ENCODE measurements at regions not wholly inside any gene's neighbourhood (a gene's known extent, or its start where the extent isn't known, plus 50 kb on each side); places are given as distances from the start of the nearest gene placed in this dataset.

GRCh38 chr1:199177241-199177640, 538.4 kb downstream of the PTPRC start:
- no peaks in the 10 kb centered on the region for H3K36me3 ChIP-seq (ENCODE audit: insufficient read depth, low read length)
- no peaks in the 10 kb centered on the region for H3F3A ChIP-seq (ENCODE audit: insufficient read depth, low read length, poor library complexity, severe bottlenecking)
- no peak overlapping the region for H2AFZ ChIP-seq (ENCODE audit: low read depth, low read length)
- no peaks in the 10 kb centered on the region for H3K27me3 ChIP-seq (ENCODE audit: insufficient read depth, low read depth, low read length)
- H4K20me1 ChIP-seq (ENCODE audit: insufficient read depth) = no peaks in the 10 kb centered on the region
- no peaks in the 10 kb centered on the region for H3K9me2 ChIP-seq (ENCODE audit: insufficient read depth, low read length)
- no peak overlapping the region for H3K4me3 ChIP-seq (ENCODE audit: low read length)
- no peak overlapping the region for H3K27ac ChIP-seq (ENCODE audit: low read length)
- no peak overlapping the region for H3K9ac ChIP-seq (ENCODE audit: low read length)
- no peak for TF ChIP-seq REST (IDR thresholded peaks at IDR 0.05; ENCODE audit: borderline replicate concordance)
- no peaks in the 10 kb centered on the region for H3K79me2 ChIP-seq (replicated peaks; ENCODE audit: insufficient read depth, low read length)
- no peak overlapping the region for H3K4me2 ChIP-seq (ENCODE audit: low read length)
- H3K9me3 ChIP-seq (ENCODE audit: low read length) = no peaks in the 10 kb centered on the region

GRCh38 chr1:199178646-199179045, 539.8 kb downstream of the PTPRC start:
- no peak overlapping the region for H3K4me2 ChIP-seq (ENCODE audit: low read length)
- TF ChIP-seq SMC3 (conservative IDR thresholded peaks at IDR 0.05; ENCODE audit: poor library complexity) = no peak
- TF ChIP-seq EP300 (conservative IDR thresholded peaks at IDR 0.05; ENCODE audit: poor library complexity, severe bottlenecking) = no peak
- no peak overlapping the region for H3K9ac ChIP-seq (ENCODE audit: low read length)
- H3K79me2 ChIP-seq (replicated peaks; ENCODE audit: insufficient read depth, low read length) = no peaks in the 10 kb centered on the region
- H2AFZ ChIP-seq (ENCODE audit: low read depth, low read length) = no peak overlapping the region
- no peaks in the 10 kb centered on the region for H3K9me3 ChIP-seq (ENCODE audit: low read length)
- no peak overlapping the region for H3K27ac ChIP-seq (ENCODE audit: low read length)
- no peak overlapping the region for H3K4me3 ChIP-seq (ENCODE audit: low read length)
- no peaks in the 10 kb centered on the region for H3K9me2 ChIP-seq (ENCODE audit: insufficient read depth, low read length)
- H3K27me3 ChIP-seq (ENCODE audit: insufficient read depth, low read depth, low read length) = no peaks in the 10 kb centered on the region
- no peaks in the 10 kb centered on the region for H3K36me3 ChIP-seq (ENCODE audit: insufficient read depth, low read length)
- no peaks in the 10 kb centered on the region for H3F3A ChIP-seq (ENCODE audit: insufficient read depth, low read length, poor library complexity, severe bottlenecking)
- no peaks in the 10 kb centered on the region for H4K20me1 ChIP-seq (ENCODE audit: insufficient read depth)

- Histone ChIP-seq H4K20me1 (ENCODE audit: insufficient read depth) (no peaks in the 10 kb centered on the region), H3K4me2 (ENCODE audit: low read length) (no peak overlapping the region), H3K4me3 (ENCODE audit: low read length) (no peak overlapping the region), H3K79me2 (replicated peaks; ENCODE audit: insufficient read depth, low read length) (no peaks in the 10 kb centered on the region), H3F3A (ENCODE audit: insufficient read depth, low read length, poor library complexity, severe bottlenecking) (no peaks in the 10 kb centered on the region), H3K27me3 (ENCODE audit: insufficient read depth, low read depth, low read length) (no peaks in the 10 kb centered on the region), H3K9me2 (ENCODE audit: insufficient read depth, low read length) (no peaks in the 10 kb centered on the region), H3K9me3 (ENCODE audit: low read length) (no peaks in the 10 kb centered on the region), H2AFZ (ENCODE audit: low read depth, low read length) (no peak overlapping the region), H3K9ac (ENCODE audit: low read length) (no peak overlapping the region), H3K36me3 (ENCODE audit: insufficient read depth, low read length) (no peaks in the 10 kb centered on the region), H3K27ac (ENCODE audit: low read length) (no peak overlapping the region)
- no peak for TF ChIP-seq TAF1 (IDR thresholded peaks at IDR 0.05; ENCODE audit: low read depth)
- no peak for TF ChIP-seq CTCF (IDR thresholded peaks at IDR 0.05; ENCODE audit: poor library complexity, severe bottlenecking)
- no peak for TF ChIP-seq RAD21 (conservative IDR thresholded peaks at IDR 0.05)
- no peak for TF ChIP-seq EZH2 (IDR thresholded peaks at IDR 0.05; ENCODE audit: borderline replicate concordance, insufficient read depth, low read length, poor library complexity, severe bottlenecking)
- no peak for TF ChIP-seq MXI1 (conservative IDR thresholded peaks at IDR 0.05; ENCODE audit: poor library complexity, severe bottlenecking)
- no peak for TF ChIP-seq EP300 (conservative IDR thresholded peaks at IDR 0.05; ENCODE audit: poor library complexity, severe bottlenecking)
- no peak for TF ChIP-seq REST (IDR thresholded peaks at IDR 0.05; ENCODE audit: borderline replicate concordance)
- TF ChIP-seq POLR2AphosphoS5 (IDR thresholded peaks at IDR 0.05) = no peak
- TF ChIP-seq SMC3 (conservative IDR thresholded peaks at IDR 0.05; ENCODE audit: poor library complexity) = no peak
Measured at GRCh38 chr1:199182186-199182843, 543.5 kb downstream of the PTPRC start.

Measured in neural cell (in vitro differentiated cells).